A549 (cell line): ENCODE measurements at regions not wholly inside any gene's neighbourhood (a gene's known extent, or its start where the extent isn't known, plus 50 kb on each side); places are given as distances from the start of the nearest gene placed in this dataset.

ENCODE experiments used
- ATAC-seq, 2 experiments: fragments of 200-7000 bp in 1 of 2; fragments of >200 bp in 1 of 2; cut with Nextera tagmentation in 1 of 2; cut with Tn5 transposase in 1 of 2; 3 replicates each; pipeline versions ENCODE4 v1.8.0 to v1.9.1; 2018 to 2020; ENCODE audit warnings: mild to moderate bottlenecking in 1 of 2, moderate library complexity in 1 of 2
- CTCF ChIA-PET: fragments of 300-600 bp; sonication (Branson Sonifier 250); formaldehyde crosslinking; extraction: SDS; loops from one replicate; lab custom pipeline; 2021; ENCODE audit warnings: antibody characterized with exemption, inconsistent platforms; lab: Yijun Ruan, JAX
- POLR2A ChIA-PET: fragments of 350-600 bp; formaldehyde crosslinking; extraction: SDS; loops from one replicate; lab custom pipeline; 2021; ENCODE audit warnings: antibody characterized with exemption, inconsistent platforms; lab: Yijun Ruan, JAX
- DNase-seq, 2 experiments: peaks; one replicate each; pipeline versions ENCODE4 v3.0.0 to v3.0.0-alpha.2; 2011 to 2016; ENCODE audit warnings: low read depth in 1 of 2, low spot score in 1 of 2
- FAIRE-seq: peaks from 2 replicates; lab custom pipeline; 2011; peaks lifted over from hg19 to GRCh38; lab: Jason Lieb, UNC
- H3K27ac ChIP-seq, 2 experiments: fragments of >200 bp; sonication (Bioruptor Twin); formaldehyde crosslinking; 3 replicates each; pipeline ENCODE4 v1.5.1; 2016 to 2017
- H3K4me1 ChIP-seq: fragments of >200 bp; sonication (Bioruptor Twin); formaldehyde crosslinking; 3 replicates; pipeline ENCODE4 v1.6.1; 2016
- H3K4me2 ChIP-seq: fragments of >200 bp; sonication (Bioruptor Twin); formaldehyde crosslinking; 3 replicates; pipeline ENCODE4 v1.6.1; 2016
- H3K4me3 ChIP-seq: fragments of >200 bp; sonication (Bioruptor Twin); formaldehyde crosslinking; 3 replicates; pipeline ENCODE4 v1.5.1; 2016
- H3K9me3 ChIP-seq: fragments of >200 bp; sonication (Bioruptor Twin); formaldehyde crosslinking; 3 replicates; pipeline ENCODE4 v1.6.1; 2016
- ATOH8 ChIP-seq: fragments of 250-450 bp; sonication (Bioruptor Pico); IDR thresholded peaks from 2 replicates; pipeline ENCODE4 v1.5.0; 2020; ENCODE audit warnings: low read depth, mild to moderate bottlenecking, moderate library complexity
- BHLHE40 ChIP-seq: IDR thresholded peaks from 2 replicates; pipeline ENCODE4 v1.6.1; 2012; ENCODE audit warnings: low read depth, low read length, inconsistent platforms
- CEBPB ChIP-seq, 2 experiments: fragments of >200 bp in 1 of 2; sonication (Bioruptor Twin) in 1 of 2; formaldehyde crosslinking in 1 of 2; IDR thresholded peaks; 2 replicates each; pipeline ENCODE4 v1.6.1; 2012 to 2016
- CTCF ChIP-seq: fragments of >200 bp; sonication (Bioruptor Twin); formaldehyde crosslinking; IDR thresholded peaks from 3 replicates; pipeline ENCODE4 v1.5.1; 2016
- ELK1 ChIP-seq: fragments of 150-350 bp; IDR thresholded peaks from 2 replicates; pipeline ENCODE4 v1.6.1; 2014; ENCODE audit warnings: low read depth, mild to moderate bottlenecking, low read length
- ESRRA ChIP-seq: fragments of 150-350 bp; IDR thresholded peaks from 2 replicates; pipeline ENCODE4 v1.6.1; 2014; ENCODE audit warnings: mild to moderate bottlenecking, low read length, borderline replicate concordance
- FOXS1 ChIP-seq: fragments of 250-450 bp; sonication (Bioruptor Pico); IDR thresholded peaks from 2 replicates; pipeline ENCODE4 v1.5.0; 2020; ENCODE audit warnings: mild to moderate bottlenecking, moderate library complexity
- HDAC2 ChIP-seq: fragments of 200-600 bp; sonication (generic); IDR thresholded peaks from 2 replicates; pipeline ENCODE4 v1.6.1; 2016
- HEYL ChIP-seq: fragments of 250-450 bp; sonication (Bioruptor Pico); IDR thresholded peaks from 2 replicates; pipeline ENCODE4 v1.8.0; 2021; ENCODE audit warnings: mild to moderate bottlenecking, moderate library complexity
- HMGXB4 ChIP-seq: fragments of 250-450 bp; sonication (Bioruptor Pico); IDR thresholded peaks from 2 replicates; pipeline ENCODE4 v1.5.0; 2021; ENCODE audit warnings: mild to moderate bottlenecking, moderate library complexity, borderline replicate concordance
- HOXA7 ChIP-seq: fragments of 250-450 bp; sonication (Bioruptor Pico); IDR thresholded peaks from 2 replicates; pipeline ENCODE4 v1.5.0; 2020; ENCODE audit warnings: mild to moderate bottlenecking, moderate library complexity
- HOXB13 ChIP-seq: fragments of 250-450 bp; sonication (Bioruptor Pico); IDR thresholded peaks from 2 replicates; pipeline ENCODE4 v1.5.0; 2020; ENCODE audit warnings: low read depth, mild to moderate bottlenecking, moderate library complexity
- JUN ChIP-seq, 2 experiments: fragments of >200 bp; sonication (Bioruptor Twin); formaldehyde crosslinking; IDR thresholded peaks; 2 replicates in 1 of 2; 3 replicates in 1 of 2; pipeline ENCODE4 v1.6.1; 2016 to 2017
- MAFK ChIP-seq: fragments of 450-650 bp; IDR thresholded peaks from 2 replicates; pipeline ENCODE4 v1.6.1; 2014; ENCODE audit not compliant: partially characterized antibody
- MAX ChIP-seq: IDR thresholded peaks from 2 replicates; pipeline ENCODE4 v1.6.1; 2012
- MAZ ChIP-seq: fragments of 150-350 bp; IDR thresholded peaks from 2 replicates; pipeline ENCODE4 v1.6.1; 2014; ENCODE audit warnings: antibody characterized with exemption, low read depth, low read length, borderline replicate concordance
- NFE2L2 ChIP-seq: fragments of 150-350 bp; conservative IDR thresholded peaks from 2 replicates; pipeline ENCODE4 v1.6.1; 2014; ENCODE audit warnings: low read length
- POLR2AphosphoS2 ChIP-seq: conservative IDR thresholded peaks from 2 replicates; pipeline ENCODE4 v1.6.1; 2012; ENCODE audit warnings: low read length, improper control_type of control experiment, inconsistent platforms
- RAD21 ChIP-seq, 2 experiments: fragments of >200 bp in 1 of 2; sonication (Bioruptor Twin) in 1 of 2; formaldehyde crosslinking in 1 of 2; IDR thresholded peaks in 1 of 2; conservative IDR thresholded peaks in 1 of 2; 2 replicates in 1 of 2; 3 replicates in 1 of 2; pipeline ENCODE4 v1.6.1; 2012 to 2018; ENCODE audit warnings: inconsistent platforms in 1 of 2
- RCOR1 ChIP-seq: fragments of 150-350 bp; IDR thresholded peaks from 2 replicates; pipeline ENCODE4 v1.6.1; 2014; ENCODE audit warnings: antibody characterized with exemption, low read length, low read depth
- RNF2 ChIP-seq: fragments of 200-600 bp; sonication (generic); IDR thresholded peaks from 2 replicates; pipeline ENCODE4 v1.6.1; 2016; ENCODE audit warnings: low read depth, mild to moderate bottlenecking, antibody characterized with exemption, moderate library complexity, borderline replicate concordance
- SMC3 ChIP-seq: fragments of >200 bp; sonication (Bioruptor Twin); formaldehyde crosslinking; IDR thresholded peaks from 3 replicates; pipeline ENCODE4 v1.6.1; 2018; ENCODE audit warnings: inconsistent platforms
- SREBF2 ChIP-seq: fragments of 450-650 bp; IDR thresholded peaks from 2 replicates; pipeline ENCODE4 v1.6.1; 2014; ENCODE audit warnings: mild to moderate bottlenecking, moderate library complexity
- TFCP2L1 ChIP-seq: fragments of 250-450 bp; sonication (Bioruptor Pico); IDR thresholded peaks from 2 replicates; pipeline ENCODE4 v1.5.0; 2021; ENCODE audit warnings: mild to moderate bottlenecking
- TP53 ChIP-seq: fragments of 250-450 bp; sonication (Bioruptor Pico); IDR thresholded peaks from 2 replicates; pipeline ENCODE4 v1.5.0; 2021; ENCODE audit warnings: mild to moderate bottlenecking, moderate library complexity
- USF2 ChIP-seq: fragments of 450-650 bp; IDR thresholded peaks from 2 replicates; pipeline ENCODE4 v1.6.1; 2014; ENCODE audit warnings: antibody characterized with exemption
- ZFP36 ChIP-seq: fragments of 450-650 bp; IDR thresholded peaks from 2 replicates; pipeline ENCODE4 v1.6.1; 2014; ENCODE audit warnings: borderline replicate concordance; ENCODE audit not compliant: partially characterized antibody
- ZSCAN20 ChIP-seq: fragments of 250-450 bp; sonication (Bioruptor Pico); IDR thresholded peaks from 2 replicates; pipeline ENCODE4 v1.8.0; 2022; ENCODE audit warnings: mild to moderate bottlenecking, moderate library complexity
- WGBS: methylation state at CpG from one replicate; pipeline ENCODE4 v1.1.6; 2017; ENCODE audit errors: missing lambda C conversion rate; 5-methylcytosine and 5-hydroxymethylcytosine counted together

GRCh38 chr3:38950581-38950980 lies 101.2 kb downstream of the SCN11A start:
- no peaks in the 10 kb centered on the region for H3K9me3 ChIP-seq
- no peak for DNase-seq
- TF ChIP-seq JUN (IDR thresholded peaks at IDR 0.05) (no peak), NFE2L2 (no peak), SREBF2 (no peak), USF2 (no peak), RNF2 (no peak), CEBPB (IDR thresholded peaks at IDR 0.05) (no peak), MAX (no peak), TP53 (no peak), MAZ (no peak), HOXA7 (CRISPR knock-in tag) (no peak), FOXS1 (no peak), HMGXB4 (CRISPR knock-in tag) (no peak), RAD21 (conservative IDR thresholded peaks at IDR 0.05 in 1 of 2, IDR thresholded peaks at IDR 0.05 in 1 of 2) (no peak), POLR2AphosphoS2 (no peak), CTCF (no peak), HOXB13 (CRISPR knock-in tag) (no peak)
- ATAC-seq = no peak
- no peak overlapping the region for H3K4me3 ChIP-seq
- no peak overlapping the region for H3K27ac ChIP-seq
- H3K4me1 ChIP-seq = no peaks in the 10 kb centered on the region
- POLR2A ChIA-PET = no interaction called here
- CTCF ChIA-PET = no interaction called here
- no peak for FAIRE-seq
- H3K4me2 ChIP-seq = no peak overlapping the region
- 64% methylated on average over 5 of the region's 5 CpGs for WGBS

GRCh38 chr3:38949994-38950393 lies 101.8 kb downstream of the SCN11A start:
- CTCF ChIA-PET = no interaction called here
- ATAC-seq (no peak), FAIRE-seq (no peak), DNase-seq (no peak)
- no peak for TF ChIP-seq TFCP2L1
- TF ChIP-seq HEYL = no peak
- TF ChIP-seq CTCF = no peak
- no peak for TF ChIP-seq MAZ
- TF ChIP-seq ATOH8 (CRISPR knock-in tag) = no peak
- TF ChIP-seq HDAC2 = no peak
- no peak for TF ChIP-seq RAD21 (conservative IDR thresholded peaks at IDR 0.05 in 1 of 2, IDR thresholded peaks at IDR 0.05 in 1 of 2)
- TF ChIP-seq MAFK = no peak
- no peak for TF ChIP-seq ELK1
- no peak for TF ChIP-seq RCOR1
- no peak for TF ChIP-seq ZSCAN20
- no peak for TF ChIP-seq POLR2AphosphoS2
- TF ChIP-seq ESRRA = no peak
- no peak for TF ChIP-seq HOXA7 (CRISPR knock-in tag)
- TF ChIP-seq BHLHE40 = no peak
- TF ChIP-seq SMC3 = no peak
- no peak for TF ChIP-seq ZFP36
- Histone ChIP-seq H3K27ac (no peak overlapping the region), H3K4me3 (no peak overlapping the region), H3K9me3 (no peaks in the 10 kb centered on the region), H3K4me1 (no peaks in the 10 kb centered on the region), H3K4me2 (no peak overlapping the region)
- POLR2A ChIA-PET = no interaction called here
- 42% methylated on average over 7 of the region's 9 CpGs for WGBS
